ENCODE measurements at regions not wholly inside any gene's neighbourhood (a gene's known extent, or its start where the extent isn't known, plus 50 kb on each side); places are given as distances from the start of the nearest gene placed in this dataset.
A peak's percentile ranks its signal among the peaks of the same experiment; 100 is the strongest.

DNA sequence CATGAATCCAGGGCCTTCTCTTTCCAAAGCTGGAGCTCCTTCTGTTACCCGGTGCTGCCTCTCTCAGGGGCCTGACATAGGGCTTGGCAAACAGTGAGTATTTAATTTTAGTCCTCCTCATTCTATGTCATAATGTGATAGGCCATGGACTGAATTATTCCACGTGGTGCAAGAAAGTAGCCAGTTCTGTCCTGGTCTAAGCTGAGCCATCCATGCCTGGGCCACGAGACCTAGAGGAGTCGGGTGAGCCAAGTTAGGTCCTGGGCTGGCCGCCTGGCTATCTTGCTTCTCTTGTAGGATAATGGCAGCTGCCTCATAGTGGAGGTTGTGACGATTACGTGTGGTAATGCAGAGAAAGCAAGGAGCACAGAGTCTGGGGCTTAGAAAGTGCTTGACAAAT is 170.6 kb downstream of the FAM43A start:
- Histone ChIP-seq H3K4me1 (ENCODE audit: insufficient read depth) (no peaks in the 10 kb centered on the region), H3K27me3 (ENCODE audit: insufficient read depth) (no peaks in the 10 kb centered on the region), H3K27ac (ENCODE audit: low read depth) (no peak overlapping the region), H3K36me3 (ENCODE audit: insufficient read depth) (no peaks in the 10 kb centered on the region), H3K79me2 (replicated peaks; ENCODE audit: insufficient read depth) (no peaks in the 10 kb centered on the region), H3K9me2 (ENCODE audit: insufficient read depth) (no peaks in the 10 kb centered on the region; the same call in 1 of the 2 replicates), H3F3A (replicated peaks; ENCODE audit: low read depth) (no peaks in the 10 kb centered on the region), H3K4me3 (no peak overlapping the region), H2AFZ (no peak overlapping the region; the same call in 1 of the 2 replicates), H3K4me2 (no peak overlapping the region), H4K20me1 (replicated peaks; ENCODE audit: insufficient read depth) (no peaks in the 10 kb centered on the region)
- TF ChIP-seq, protein P1, sequence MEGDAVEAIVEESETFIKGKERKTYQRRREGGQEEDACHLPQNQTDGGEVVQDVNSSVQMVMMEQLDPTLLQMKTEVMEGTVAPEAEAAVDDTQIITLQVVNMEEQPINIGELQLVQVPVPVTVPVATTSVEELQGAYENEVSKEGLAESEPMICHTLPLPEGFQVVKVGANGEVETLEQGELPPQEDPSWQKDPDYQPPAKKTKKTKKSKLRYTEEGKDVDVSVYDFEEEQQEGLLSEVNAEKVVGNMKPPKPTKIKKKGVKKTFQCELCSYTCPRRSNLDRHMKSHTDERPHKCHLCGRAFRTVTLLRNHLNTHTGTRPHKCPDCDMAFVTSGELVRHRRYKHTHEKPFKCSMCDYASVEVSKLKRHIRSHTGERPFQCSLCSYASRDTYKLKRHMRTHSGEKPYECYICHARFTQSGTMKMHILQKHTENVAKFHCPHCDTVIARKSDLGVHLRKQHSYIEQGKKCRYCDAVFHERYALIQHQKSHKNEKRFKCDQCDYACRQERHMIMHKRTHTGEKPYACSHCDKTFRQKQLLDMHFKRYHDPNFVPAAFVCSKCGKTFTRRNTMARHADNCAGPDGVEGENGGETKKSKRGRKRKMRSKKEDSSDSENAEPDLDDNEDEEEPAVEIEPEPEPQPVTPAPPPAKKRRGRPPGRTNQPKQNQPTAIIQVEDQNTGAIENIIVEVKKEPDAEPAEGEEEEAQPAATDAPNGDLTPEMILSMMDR (conservative IDR thresholded peaks at IDR 0.05; ENCODE audit: low read depth in 2 of 2), result no peak
- ATAC-seq (no peak), DNase-seq (ENCODE audit: low spot score) (no peak)
- no peaks in the 10 kb centered on the region for H3K27me3 Mint-ChIP-seq (ENCODE audit: insufficient read depth, low read depth, poor library complexity)
- no peaks in the 10 kb centered on the region for H3K9me3 Mint-ChIP-seq
- no peaks in the 10 kb centered on the region for H3K36me3 Mint-ChIP-seq (ENCODE audit: low read depth)
- H3K4me1 Mint-ChIP-seq, result peaks cover 7% of the 10 kb centered on the region; the same call in 2 of the 3 replicates
- no peak overlapping the region for H3K4me3 Mint-ChIP-seq
- H3K27ac Mint-ChIP-seq, result no peak overlapping the region

DNA sequence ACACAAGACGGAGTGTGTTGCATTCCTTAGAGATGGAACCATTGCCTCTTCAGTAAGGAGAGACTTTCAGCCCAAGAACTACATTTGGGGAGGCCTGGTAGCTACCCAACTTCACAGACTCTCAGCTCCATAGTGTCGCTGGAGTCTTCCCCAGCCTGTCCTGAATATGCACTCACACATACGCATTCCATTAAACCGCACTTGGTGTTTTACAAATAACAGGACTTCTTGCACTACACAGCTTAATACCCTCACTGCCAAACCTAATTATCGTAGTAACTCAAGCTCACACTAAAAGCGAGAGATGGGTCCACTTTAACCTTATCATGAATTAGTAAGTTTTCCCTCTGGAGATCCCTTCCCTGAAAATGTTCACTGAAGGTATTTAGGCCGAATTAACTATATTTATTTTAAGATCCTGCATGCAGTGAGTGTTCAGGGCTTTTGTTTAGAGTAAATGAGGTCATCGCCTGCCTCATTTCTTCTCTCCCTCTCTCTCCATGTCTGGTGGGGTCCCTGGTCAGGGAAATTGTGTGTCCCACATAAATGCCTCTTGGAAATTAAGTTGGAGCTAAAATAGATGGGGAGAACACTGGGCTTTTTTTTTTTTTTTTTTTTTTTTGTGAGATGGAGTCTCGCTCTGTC is 171.9 kb downstream of the FAM43A start:
- no peaks in the 10 kb centered on the region for H3K4me1 ChIP-seq (ENCODE audit: insufficient read depth)
- H3K4me3 Mint-ChIP-seq, result no peak overlapping the region
- H3K27me3 ChIP-seq (ENCODE audit: insufficient read depth), result no peaks in the 10 kb centered on the region
- ATAC-seq (no peak), DNase-seq (ENCODE audit: low spot score) (no peak)
- H3K79me2 ChIP-seq (replicated peaks; ENCODE audit: insufficient read depth), result no peaks in the 10 kb centered on the region
- no peak overlapping the region for H3K4me3 ChIP-seq
- H4K20me1 ChIP-seq (replicated peaks; ENCODE audit: insufficient read depth), result no peaks in the 10 kb centered on the region
- H3K9me3 Mint-ChIP-seq, result no peaks in the 10 kb centered on the region
- no peaks in the 10 kb centered on the region for H3F3A ChIP-seq (replicated peaks; ENCODE audit: low read depth)
- H3K36me3 Mint-ChIP-seq (ENCODE audit: low read depth), result no peaks in the 10 kb centered on the region
- H3K27ac ChIP-seq (ENCODE audit: low read depth), result no peak overlapping the region
- no peaks in the 10 kb centered on the region for H3K27me3 Mint-ChIP-seq (ENCODE audit: insufficient read depth, low read depth, poor library complexity)
- no peak overlapping the region for H3K27ac Mint-ChIP-seq
- TF ChIP-seq NANOG (IDR thresholded peaks at IDR 0.05; ENCODE audit: borderline replicate concordance), result no peak
- H3K9me2 ChIP-seq (ENCODE audit: insufficient read depth), result no peaks in the 10 kb centered on the region; the same call in 1 of the 2 replicates
- peaks cover 8% of the 10 kb centered on the region for H3K4me1 Mint-ChIP-seq
- no peak overlapping the region for H3K4me2 ChIP-seq
- no peaks in the 10 kb centered on the region for H3K36me3 ChIP-seq (ENCODE audit: insufficient read depth)
- 0 out of 2 replicates have a peak overlapping the region, but pooled peaks have one; percentile 28 for H2AFZ ChIP-seq

DNA sequence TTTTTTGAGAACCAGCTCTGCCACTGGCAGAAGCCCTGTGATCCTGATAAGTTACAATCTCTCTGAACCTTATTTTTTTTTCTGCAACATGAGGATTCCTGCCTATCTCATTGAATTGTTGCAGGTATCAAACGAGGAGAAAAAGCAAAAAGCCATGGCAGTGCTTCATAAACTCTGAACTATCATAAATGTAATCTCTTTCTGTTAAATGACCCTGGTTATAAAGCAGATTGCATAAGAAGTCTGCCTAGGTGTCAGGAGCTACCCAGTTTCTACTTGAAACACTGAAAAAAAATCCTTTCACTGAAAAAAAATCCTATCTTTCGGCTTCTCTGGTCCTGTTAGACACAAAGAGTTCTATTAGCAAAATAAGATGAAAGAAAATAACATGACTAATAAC is 172.7 kb downstream of the FAM43A start:
- Mint-ChIP-seq H3K27me3 (ENCODE audit: insufficient read depth, low read depth, poor library complexity) (peaks cover 3% of the 10 kb centered on the region), H3K9me3 (no peaks in the 10 kb centered on the region), H3K27ac (no peak overlapping the region), H3K36me3 (ENCODE audit: low read depth) (no peaks in the 10 kb centered on the region), H3K4me3 (no peak overlapping the region), H3K4me1 (peaks cover 12% of the 10 kb centered on the region)
- Histone ChIP-seq H3K36me3 (ENCODE audit: insufficient read depth) (no peaks in the 10 kb centered on the region), H2AFZ (no peak overlapping the region), H3K27ac (ENCODE audit: low read depth) (no peak overlapping the region), H4K20me1 (replicated peaks; ENCODE audit: insufficient read depth) (no peaks in the 10 kb centered on the region), H3K79me2 (replicated peaks; ENCODE audit: insufficient read depth) (no peaks in the 10 kb centered on the region), H3K9me2 (ENCODE audit: insufficient read depth) (no peaks in the 10 kb centered on the region; the same call in 1 of the 2 replicates), H3K4me2 (no peak overlapping the region), H3K4me1 (ENCODE audit: insufficient read depth) (no peaks in the 10 kb centered on the region), H3K27me3 (ENCODE audit: insufficient read depth) (no peaks in the 10 kb centered on the region), H3K4me3 (no peak overlapping the region), H3F3A (replicated peaks; ENCODE audit: low read depth) (no peaks in the 10 kb centered on the region)
- no peak for ATAC-seq
- DNase-seq (ENCODE audit: low spot score), result no peak
- TF ChIP-seq ETS1 (IDR thresholded peaks at IDR 0.05) (no peak), EZH2phosphoT487 (IDR thresholded peaks at IDR 0.05; ENCODE audit: unreplicated experiment) (no peak), NANOG (IDR thresholded peaks at IDR 0.05; ENCODE audit: borderline replicate concordance) (no peak), JUNB (IDR thresholded peaks at IDR 0.05; ENCODE audit: unreplicated experiment) (no peak), ZNF331 (CRISPR knock-in tag; IDR thresholded peaks at IDR 0.05; ENCODE audit: low read depth) (no peak)
- TF ChIP-seq, protein P2, sequence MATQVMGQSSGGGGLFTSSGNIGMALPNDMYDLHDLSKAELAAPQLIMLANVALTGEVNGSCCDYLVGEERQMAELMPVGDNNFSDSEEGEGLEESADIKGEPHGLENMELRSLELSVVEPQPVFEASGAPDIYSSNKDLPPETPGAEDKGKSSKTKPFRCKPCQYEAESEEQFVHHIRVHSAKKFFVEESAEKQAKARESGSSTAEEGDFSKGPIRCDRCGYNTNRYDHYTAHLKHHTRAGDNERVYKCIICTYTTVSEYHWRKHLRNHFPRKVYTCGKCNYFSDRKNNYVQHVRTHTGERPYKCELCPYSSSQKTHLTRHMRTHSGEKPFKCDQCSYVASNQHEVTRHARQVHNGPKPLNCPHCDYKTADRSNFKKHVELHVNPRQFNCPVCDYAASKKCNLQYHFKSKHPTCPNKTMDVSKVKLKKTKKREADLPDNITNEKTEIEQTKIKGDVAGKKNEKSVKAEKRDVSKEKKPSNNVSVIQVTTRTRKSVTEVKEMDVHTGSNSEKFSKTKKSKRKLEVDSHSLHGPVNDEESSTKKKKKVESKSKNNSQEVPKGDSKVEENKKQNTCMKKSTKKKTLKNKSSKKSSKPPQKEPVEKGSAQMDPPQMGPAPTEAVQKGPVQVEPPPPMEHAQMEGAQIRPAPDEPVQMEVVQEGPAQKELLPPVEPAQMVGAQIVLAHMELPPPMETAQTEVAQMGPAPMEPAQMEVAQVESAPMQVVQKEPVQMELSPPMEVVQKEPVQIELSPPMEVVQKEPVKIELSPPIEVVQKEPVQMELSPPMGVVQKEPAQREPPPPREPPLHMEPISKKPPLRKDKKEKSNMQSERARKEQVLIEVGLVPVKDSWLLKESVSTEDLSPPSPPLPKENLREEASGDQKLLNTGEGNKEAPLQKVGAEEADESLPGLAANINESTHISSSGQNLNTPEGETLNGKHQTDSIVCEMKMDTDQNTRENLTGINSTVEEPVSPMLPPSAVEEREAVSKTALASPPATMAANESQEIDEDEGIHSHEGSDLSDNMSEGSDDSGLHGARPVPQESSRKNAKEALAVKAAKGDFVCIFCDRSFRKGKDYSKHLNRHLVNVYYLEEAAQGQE (IDR thresholded peaks at IDR 0.05; ENCODE audit: unreplicated experiment), result no peak

All from GM23338 (cell line).